ENCODE measurements at regions not wholly inside any gene's neighbourhood (a gene's known extent, or its start where the extent isn't known, plus 50 kb on each side); places are given as distances from the start of the nearest gene placed in this dataset.

- no peak for DNase-seq
These were observed 71.4 kb upstream of the CST7 start for GRCh38 chr20:24877652-24878051.

- no peak for DNase-seq
These were observed 70.4 kb upstream of the CST7 start for GRCh38 chr20:24878657-24879056.

GRCh38 chr20:24879875-24880274, 69.2 kb upstream of the CST7 start:
- no peak for DNase-seq

GRCh38 chr20:24880356-24880755, 68.7 kb upstream of the CST7 start:
- DNase-seq: no peak

- no peak for DNase-seq
These were observed 58.8 kb upstream of the CST7 start for GRCh38 chr20:24890286-24890685.

DNA sequence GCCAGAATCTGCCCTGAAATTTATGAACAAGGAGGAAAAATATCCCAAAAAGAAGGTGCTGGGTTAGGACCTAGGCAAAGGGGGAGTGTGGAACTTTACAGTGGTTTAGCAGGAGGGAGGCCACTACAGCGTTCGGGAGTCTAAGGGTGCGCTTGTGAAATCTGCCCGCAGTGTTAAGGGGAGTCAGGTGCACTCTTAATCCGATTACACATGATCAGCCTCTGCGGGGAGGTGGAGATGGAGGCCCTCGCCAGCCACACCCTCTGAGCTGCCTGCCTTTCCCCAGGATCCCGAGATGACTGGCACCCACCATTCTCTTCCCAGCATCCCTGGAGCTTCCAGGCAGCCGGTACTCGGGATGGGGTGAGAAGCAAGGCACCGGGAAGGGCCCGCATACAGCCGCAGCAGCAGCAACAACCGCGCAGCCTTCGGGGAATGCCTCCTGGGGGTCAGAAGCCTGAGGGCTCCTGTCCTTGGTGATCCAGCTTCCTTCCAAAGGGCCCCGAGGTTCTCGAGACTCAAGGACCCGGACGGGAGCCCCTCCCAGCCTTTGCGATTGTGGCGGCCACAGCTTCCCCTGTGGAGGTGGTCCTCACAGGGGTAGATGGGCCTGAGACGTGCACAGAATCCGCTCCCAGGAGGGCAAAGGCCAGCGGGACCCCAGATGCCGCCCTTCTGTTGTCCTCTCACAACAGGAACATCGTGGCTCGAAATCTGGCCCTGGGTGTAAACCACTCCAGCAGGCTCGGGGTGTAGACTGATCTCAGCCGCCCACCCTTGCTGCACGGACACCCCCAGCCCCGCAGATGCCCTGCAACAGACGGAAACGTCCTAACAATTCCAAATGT, 57.3 kb upstream of the CST7 start:
- DNase-seq: no peak

DNA sequence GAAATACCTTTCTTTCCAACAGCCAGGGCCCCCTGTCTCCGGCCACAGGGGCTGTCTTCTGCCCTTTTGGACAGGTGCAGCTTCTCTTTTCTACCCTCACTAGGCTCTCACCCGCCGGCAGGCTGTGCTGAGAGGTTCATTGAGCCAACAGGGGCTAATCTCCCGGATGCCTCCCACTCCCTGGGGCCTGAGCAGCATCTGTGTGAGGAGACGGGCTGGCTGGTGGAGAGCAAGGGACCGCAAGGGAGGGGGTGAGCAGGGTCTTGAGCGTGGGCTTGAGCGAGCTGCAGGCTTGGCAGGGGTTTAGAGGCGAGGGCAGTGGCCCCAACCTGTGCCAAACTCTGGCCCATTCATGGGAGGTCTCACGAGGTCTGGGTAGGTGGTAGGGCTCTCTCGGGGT, 56.5 kb upstream of the CST7 start:
- DNase-seq: no peak

- DNase-seq: no peak
These were observed 56.1 kb upstream of the CST7 start for GRCh38 chr20:24892931-24893330.

DNA sequence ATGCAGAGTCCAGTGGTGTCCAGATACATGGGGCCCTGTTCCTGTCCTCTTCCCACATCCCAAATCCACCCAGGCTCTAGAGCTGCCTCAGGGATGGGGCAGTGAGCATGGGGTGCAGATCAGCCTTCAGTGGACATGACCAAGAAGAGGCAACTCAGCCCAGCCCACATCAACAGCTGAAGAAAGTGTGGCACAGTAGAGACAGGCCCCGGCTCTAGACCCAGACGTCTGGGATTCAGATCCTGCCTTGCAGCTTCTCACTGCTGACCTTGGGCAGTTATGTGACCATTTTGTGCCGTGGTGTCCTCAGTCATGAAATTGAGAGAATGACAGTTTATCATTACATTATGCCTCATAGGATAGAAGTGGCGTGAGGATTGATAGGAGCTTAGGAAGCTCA, 54.6 kb upstream of the CST7 start:
- no peak for DNase-seq

GRCh38 chr20:24894967-24895366, 54.1 kb upstream of the CST7 start:
- DNase-seq: no peak

- no peak for DNase-seq
These were observed 53.6 kb upstream of the CST7 start for GRCh38 chr20:24895431-24895830.

DNA sequence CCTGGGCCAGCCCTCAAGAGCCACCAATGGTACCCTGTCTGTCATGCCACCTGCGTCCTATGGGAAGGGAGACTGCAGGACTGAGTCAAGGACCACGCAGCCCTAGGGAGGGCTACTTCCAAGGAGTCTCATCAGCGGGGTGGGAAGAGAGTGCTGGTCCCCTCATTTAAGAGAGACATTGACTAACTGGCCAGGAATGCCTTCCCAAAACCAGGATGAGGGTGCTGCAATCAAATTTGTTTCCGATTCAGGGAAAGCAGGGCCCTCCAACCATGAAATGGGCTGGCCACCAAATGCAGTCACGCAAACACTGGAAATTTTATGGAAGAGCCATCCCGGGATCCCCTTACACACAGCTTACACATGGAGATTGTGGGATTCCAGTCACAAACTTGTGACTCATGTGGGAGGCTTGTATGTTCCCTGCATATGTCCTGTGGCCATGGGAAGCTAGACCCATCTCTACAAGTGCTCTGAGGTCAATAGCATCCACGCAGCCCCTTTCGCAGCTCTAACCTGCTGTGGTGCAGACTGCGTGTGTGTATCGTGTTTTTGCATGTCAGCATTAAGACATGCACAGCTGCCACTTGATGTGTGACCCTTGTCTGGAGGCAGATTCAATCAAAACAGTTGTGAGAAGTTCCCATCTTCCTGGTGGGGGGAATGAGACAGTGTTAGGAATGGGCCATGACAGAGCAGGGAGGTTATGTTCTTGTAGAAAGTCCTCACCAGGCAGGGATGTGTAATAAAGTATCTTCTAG, 53.0 kb upstream of the CST7 start:
- DNase-seq: no peak

DNA sequence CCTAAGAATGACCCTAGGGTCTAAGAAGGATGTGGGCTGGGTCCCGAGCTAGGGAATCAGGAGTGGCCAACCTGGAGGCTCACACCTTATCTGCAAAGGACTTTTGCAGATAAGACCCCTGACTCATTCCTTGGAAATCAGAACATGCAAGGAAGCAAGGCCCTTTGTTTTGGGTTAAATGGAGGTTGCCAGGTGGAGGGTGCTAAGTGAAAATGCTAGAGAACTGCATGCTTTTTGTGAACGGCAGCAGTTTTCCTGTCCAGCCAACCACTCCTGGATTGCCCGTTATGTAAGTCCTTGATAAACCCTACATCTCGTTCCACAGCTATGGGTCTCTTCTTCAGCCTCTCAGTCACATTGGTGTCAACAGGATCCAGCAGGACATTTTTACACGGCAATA, 52.1 kb upstream of the CST7 start:
- DNase-seq: no peak

- DNase-seq: no peak
These were observed 51.1 kb upstream of the CST7 start for GRCh38 chr20:24897974-24898373.

DNA sequence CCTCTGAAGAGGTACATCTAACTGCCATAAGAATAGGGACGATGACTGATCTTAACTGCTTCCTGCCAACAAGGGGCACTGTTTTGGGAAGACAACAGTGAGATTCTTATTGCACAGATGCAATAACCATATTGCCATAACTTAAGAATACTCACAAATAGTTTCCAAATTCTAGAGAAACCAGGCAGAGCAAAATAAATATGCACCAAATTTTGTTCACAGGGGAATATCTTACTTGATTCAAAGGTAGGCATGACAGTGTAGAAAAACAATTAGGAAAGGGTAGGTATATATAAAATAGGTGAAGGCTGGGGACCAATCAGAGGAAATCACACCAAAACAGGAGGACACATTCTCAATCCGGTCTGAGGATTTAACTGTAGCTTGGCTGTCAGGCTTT, 49.9 kb upstream of the CST7 start:
- no peak for DNase-seq

All from NCI-H2029 (cell line).